ENCODE measurements at regions not wholly inside any gene's neighbourhood (a gene's known extent, or its start where the extent isn't known, plus 50 kb on each side); places are given as distances from the start of the nearest gene placed in this dataset.

- Histone ChIP-seq H3K4me1 (ENCODE audit: insufficient read depth) (peaks cover 8% of the 10 kb centered on the region; the same call in 1 of the 2 replicates), H3K36me3 (ENCODE audit: insufficient read depth) (no peaks in the 10 kb centered on the region), H3K79me2 (replicated peaks; ENCODE audit: insufficient read depth) (no peaks in the 10 kb centered on the region), H3K27ac (ENCODE audit: low read depth) (no peak overlapping the region), H2AFZ (no peak overlapping the region; the same call in 1 of the 2 replicates), H3K4me3 (peak overlapping the region; percentile 29; the same call in 1 of the 2 replicates), H3K9me2 (ENCODE audit: insufficient read depth) (no peaks in the 10 kb centered on the region), H3K27me3 (ENCODE audit: insufficient read depth) (no peaks in the 10 kb centered on the region), H4K20me1 (replicated peaks; ENCODE audit: insufficient read depth) (no peaks in the 10 kb centered on the region), H3K4me2 (peak overlapping the region; percentile 6; the same call in 1 of the 2 replicates), H3F3A (replicated peaks; ENCODE audit: low read depth) (no peaks in the 10 kb centered on the region)
- peaks cover 5% of the 10 kb centered on the region for H3K27me3 Mint-ChIP-seq (ENCODE audit: insufficient read depth, low read depth, poor library complexity)
- H3K27ac Mint-ChIP-seq, result no peak overlapping the region
- no peaks in the 10 kb centered on the region for H3K9me3 Mint-ChIP-seq
- DNase-seq (ENCODE audit: low spot score), result peak; percentile 91
- peak; percentile 92 for ATAC-seq
- no peak overlapping the region for H3K4me3 Mint-ChIP-seq
- peaks cover 3% of the 10 kb centered on the region for H3K4me1 Mint-ChIP-seq
- no peaks in the 10 kb centered on the region for H3K36me3 Mint-ChIP-seq (ENCODE audit: low read depth)
- TF ChIP-seq STAT1 (IDR thresholded peaks at IDR 0.05; ENCODE audit: unreplicated experiment), result no peak
- TF ChIP-seq CREB1 (CRISPR knock-in tag; IDR thresholded peaks at IDR 0.05; ENCODE audit: low read depth), result no peak
- TF ChIP-seq, protein P1, sequence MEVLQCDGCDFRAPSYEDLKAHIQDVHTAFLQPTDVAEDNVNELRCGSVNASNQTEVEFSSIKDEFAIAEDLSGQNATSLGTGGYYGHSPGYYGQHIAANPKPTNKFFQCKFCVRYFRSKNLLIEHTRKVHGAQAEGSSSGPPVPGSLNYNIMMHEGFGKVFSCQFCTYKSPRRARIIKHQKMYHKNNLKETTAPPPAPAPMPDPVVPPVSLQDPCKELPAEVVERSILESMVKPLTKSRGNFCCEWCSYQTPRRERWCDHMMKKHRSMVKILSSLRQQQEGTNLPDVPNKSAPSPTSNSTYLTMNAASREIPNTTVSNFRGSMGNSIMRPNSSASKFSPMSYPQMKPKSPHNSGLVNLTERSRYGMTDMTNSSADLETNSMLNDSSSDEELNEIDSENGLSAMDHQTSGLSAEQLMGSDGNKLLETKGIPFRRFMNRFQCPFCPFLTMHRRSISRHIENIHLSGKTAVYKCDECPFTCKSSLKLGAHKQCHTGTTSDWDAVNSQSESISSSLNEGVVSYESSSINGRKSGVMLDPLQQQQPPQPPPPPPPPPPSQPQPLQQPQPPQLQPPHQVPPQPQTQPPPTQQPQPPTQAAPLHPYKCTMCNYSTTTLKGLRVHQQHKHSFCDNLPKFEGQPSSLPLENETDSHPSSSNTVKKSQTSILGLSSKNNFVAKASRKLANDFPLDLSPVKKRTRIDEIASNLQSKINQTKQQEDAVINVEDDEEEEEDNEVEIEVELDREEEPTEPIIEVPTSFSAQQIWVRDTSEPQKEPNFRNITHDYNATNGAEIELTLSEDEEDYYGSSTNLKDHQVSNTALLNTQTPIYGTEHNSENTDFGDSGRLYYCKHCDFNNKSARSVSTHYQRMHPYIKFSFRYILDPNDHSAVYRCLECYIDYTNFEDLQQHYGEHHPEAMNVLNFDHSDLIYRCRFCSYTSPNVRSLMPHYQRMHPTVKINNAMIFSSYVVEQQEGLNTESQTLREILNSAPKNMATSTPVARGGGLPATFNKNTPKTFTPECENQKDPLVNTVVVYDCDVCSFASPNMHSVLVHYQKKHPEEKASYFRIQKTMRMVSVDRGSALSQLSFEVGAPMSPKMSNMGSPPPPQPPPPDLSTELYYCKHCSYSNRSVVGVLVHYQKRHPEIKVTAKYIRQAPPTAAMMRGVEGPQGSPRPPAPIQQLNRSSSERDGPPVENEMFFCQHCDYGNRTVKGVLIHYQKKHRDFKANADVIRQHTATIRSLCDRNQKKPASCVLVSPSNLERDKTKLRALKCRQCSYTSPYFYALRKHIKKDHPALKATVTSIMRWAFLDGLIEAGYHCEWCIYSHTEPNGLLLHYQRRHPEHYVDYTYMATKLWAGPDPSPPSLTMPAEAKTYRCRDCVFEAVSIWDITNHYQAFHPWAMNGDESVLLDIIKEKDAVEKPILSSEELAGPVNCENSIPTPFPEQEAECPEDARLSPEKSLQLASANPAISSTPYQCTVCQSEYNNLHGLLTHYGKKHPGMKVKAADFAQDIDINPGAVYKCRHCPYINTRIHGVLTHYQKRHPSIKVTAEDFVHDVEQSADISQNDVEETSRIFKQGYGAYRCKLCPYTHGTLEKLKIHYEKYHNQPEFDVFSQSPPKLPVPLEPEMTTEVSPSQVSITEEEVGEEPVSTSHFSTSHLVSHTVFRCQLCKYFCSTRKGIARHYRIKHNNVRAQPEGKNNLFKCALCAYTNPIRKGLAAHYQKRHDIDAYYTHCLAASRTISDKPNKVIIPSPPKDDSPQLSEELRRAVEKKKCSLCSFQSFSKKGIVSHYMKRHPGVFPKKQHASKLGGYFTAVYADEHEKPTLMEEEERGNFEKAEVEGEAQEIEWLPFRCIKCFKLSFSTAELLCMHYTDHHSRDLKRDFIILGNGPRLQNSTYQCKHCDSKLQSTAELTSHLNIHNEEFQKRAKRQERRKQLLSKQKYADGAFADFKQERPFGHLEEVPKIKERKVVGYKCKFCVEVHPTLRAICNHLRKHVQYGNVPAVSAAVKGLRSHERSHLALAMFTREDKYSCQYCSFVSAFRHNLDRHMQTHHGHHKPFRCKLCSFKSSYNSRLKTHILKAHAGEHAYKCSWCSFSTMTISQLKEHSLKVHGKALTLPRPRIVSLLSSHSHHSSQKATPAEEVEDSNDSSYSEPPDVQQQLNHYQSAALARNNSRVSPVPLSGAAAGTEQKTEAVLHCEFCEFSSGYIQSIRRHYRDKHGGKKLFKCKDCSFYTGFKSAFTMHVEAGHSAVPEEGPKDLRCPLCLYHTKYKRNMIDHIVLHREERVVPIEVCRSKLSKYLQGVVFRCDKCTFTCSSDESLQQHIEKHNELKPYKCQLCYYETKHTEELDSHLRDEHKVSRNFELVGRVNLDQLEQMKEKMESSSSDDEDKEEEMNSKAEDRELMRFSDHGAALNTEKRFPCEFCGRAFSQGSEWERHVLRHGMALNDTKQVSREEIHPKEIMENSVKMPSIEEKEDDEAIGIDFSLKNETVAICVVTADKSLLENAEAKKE (CRISPR knock-in tag; IDR thresholded peaks at IDR 0.05), result no peak
- TF ChIP-seq, protein P2, sequence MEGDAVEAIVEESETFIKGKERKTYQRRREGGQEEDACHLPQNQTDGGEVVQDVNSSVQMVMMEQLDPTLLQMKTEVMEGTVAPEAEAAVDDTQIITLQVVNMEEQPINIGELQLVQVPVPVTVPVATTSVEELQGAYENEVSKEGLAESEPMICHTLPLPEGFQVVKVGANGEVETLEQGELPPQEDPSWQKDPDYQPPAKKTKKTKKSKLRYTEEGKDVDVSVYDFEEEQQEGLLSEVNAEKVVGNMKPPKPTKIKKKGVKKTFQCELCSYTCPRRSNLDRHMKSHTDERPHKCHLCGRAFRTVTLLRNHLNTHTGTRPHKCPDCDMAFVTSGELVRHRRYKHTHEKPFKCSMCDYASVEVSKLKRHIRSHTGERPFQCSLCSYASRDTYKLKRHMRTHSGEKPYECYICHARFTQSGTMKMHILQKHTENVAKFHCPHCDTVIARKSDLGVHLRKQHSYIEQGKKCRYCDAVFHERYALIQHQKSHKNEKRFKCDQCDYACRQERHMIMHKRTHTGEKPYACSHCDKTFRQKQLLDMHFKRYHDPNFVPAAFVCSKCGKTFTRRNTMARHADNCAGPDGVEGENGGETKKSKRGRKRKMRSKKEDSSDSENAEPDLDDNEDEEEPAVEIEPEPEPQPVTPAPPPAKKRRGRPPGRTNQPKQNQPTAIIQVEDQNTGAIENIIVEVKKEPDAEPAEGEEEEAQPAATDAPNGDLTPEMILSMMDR (conservative IDR thresholded peaks at IDR 0.05; ENCODE audit: low read depth in 2 of 2), result peak; percentile 91 to 98
- no peak for TF ChIP-seq EZH2phosphoT487 (IDR thresholded peaks at IDR 0.05; ENCODE audit: unreplicated experiment)
- TF ChIP-seq NANOG (IDR thresholded peaks at IDR 0.05; ENCODE audit: borderline replicate concordance), result no peak
- TF ChIP-seq, protein P3, sequence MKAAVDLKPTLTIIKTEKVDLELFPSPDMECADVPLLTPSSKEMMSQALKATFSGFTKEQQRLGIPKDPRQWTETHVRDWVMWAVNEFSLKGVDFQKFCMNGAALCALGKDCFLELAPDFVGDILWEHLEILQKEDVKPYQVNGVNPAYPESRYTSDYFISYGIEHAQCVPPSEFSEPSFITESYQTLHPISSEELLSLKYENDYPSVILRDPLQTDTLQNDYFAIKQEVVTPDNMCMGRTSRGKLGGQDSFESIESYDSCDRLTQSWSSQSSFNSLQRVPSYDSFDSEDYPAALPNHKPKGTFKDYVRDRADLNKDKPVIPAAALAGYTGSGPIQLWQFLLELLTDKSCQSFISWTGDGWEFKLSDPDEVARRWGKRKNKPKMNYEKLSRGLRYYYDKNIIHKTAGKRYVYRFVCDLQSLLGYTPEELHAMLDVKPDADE (IDR thresholded peaks at IDR 0.05), result no peak
- TF ChIP-seq ZNF331 (CRISPR knock-in tag; IDR thresholded peaks at IDR 0.05; ENCODE audit: low read depth), result no peak
Measured at GRCh38 chr13:31044364-31045285, 112.2 kb downstream of the TEX26 start.
